ENCODE measurements at regions not wholly inside any gene's neighbourhood (a gene's known extent, or its start where the extent isn't known, plus 50 kb on each side); places are given as distances from the start of the nearest gene placed in this dataset.

DNA sequence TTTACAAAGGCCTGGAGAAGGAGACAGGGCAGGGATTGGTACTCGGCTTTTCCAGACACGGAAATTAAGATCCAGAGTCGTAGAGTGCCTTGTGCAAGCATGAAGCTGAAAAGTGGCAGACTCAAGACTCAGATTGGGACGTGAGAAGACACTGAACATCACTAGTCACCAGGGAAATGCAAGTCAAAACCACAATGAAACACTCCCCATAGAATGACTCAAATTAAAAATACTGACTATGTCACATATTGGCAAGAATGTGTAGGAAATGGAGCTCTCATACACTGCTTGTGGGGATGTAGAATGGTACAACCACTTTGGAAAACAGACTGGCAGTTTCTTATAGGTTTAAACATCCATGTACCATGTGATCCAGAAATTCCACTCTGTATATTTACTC, 472.0 kb downstream of the RPS24 start:
- TF ChIP-seq, protein P1, sequence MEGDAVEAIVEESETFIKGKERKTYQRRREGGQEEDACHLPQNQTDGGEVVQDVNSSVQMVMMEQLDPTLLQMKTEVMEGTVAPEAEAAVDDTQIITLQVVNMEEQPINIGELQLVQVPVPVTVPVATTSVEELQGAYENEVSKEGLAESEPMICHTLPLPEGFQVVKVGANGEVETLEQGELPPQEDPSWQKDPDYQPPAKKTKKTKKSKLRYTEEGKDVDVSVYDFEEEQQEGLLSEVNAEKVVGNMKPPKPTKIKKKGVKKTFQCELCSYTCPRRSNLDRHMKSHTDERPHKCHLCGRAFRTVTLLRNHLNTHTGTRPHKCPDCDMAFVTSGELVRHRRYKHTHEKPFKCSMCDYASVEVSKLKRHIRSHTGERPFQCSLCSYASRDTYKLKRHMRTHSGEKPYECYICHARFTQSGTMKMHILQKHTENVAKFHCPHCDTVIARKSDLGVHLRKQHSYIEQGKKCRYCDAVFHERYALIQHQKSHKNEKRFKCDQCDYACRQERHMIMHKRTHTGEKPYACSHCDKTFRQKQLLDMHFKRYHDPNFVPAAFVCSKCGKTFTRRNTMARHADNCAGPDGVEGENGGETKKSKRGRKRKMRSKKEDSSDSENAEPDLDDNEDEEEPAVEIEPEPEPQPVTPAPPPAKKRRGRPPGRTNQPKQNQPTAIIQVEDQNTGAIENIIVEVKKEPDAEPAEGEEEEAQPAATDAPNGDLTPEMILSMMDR (IDR thresholded peaks at IDR 0.05; ENCODE audit: low read length), result no peak
- no peak for TF ChIP-seq EZH2 (IDR thresholded peaks at IDR 0.05; ENCODE audit: borderline replicate concordance, low read length)
